Neural crest cell (in vitro differentiated cells): ENCODE measurements at regions not wholly inside any gene's neighbourhood (a gene's known extent, or its start where the extent isn't known, plus 50 kb on each side); places are given as distances from the start of the nearest gene placed in this dataset.

ENCODE experiments used
- DNase-seq: peaks from one replicate; pipeline ENCODE4 v3.0.0; 2021; ENCODE audit warnings: low read depth, mixed read lengths, low spot score
- H3K27ac Mint-ChIP-seq: one replicate; pipeline ENCODE4 v1.8.0; 2021; ENCODE audit warnings: mild to moderate bottlenecking, mixed read lengths; ENCODE audit not compliant: unreplicated experiment
- H3K27me3 Mint-ChIP-seq: 2 replicates; pipeline ENCODE4 v1.8.0; 2021; ENCODE audit warnings: low read depth, mild to moderate bottlenecking, mixed read lengths
- H3K36me3 Mint-ChIP-seq: 2 replicates; pipeline ENCODE4 v1.8.0; 2021; ENCODE audit warnings: low read depth, mild to moderate bottlenecking, mixed read lengths
- H3K4me1 Mint-ChIP-seq: 2 replicates; pipeline ENCODE4 v1.8.0; 2021; ENCODE audit warnings: mixed read lengths
- H3K4me3 Mint-ChIP-seq: one replicate; pipeline ENCODE4 v1.8.0; 2021; ENCODE audit warnings: mild to moderate bottlenecking, mixed read lengths
- H3K9me3 Mint-ChIP-seq: 2 replicates; pipeline ENCODE4 v1.8.0; 2021; ENCODE audit warnings: mixed read lengths
- TF ChIP-seq, protein P1 (sequence below): fragments of 200-600 bp; sonication (generic); conservative IDR thresholded peaks from 2 replicates; pipeline ENCODE4 v1.5.0; 2021; ENCODE audit warnings: antibody characterized with exemption, mild to moderate bottlenecking

DNA sequence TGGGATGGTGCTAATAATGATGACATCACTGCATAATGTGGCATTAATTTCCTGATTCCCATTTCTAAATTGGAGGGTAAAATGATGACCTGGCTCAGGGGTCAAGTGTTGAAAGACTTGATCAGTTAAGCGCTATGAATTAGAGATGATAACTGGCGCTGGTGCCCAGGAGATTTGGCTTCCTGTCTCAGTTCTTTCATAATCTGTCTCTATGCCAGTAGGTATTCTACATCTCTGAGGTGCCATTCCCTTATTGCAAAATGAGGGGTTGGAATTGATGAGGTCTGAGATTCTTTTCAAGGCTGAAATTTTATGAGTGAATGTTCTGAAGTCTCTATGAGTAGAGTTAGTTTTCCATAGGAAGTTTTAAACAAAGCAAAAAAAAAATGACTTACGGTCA is 1715.1 kb upstream of the WWC1 start:
- TF ChIP-seq, protein P1, sequence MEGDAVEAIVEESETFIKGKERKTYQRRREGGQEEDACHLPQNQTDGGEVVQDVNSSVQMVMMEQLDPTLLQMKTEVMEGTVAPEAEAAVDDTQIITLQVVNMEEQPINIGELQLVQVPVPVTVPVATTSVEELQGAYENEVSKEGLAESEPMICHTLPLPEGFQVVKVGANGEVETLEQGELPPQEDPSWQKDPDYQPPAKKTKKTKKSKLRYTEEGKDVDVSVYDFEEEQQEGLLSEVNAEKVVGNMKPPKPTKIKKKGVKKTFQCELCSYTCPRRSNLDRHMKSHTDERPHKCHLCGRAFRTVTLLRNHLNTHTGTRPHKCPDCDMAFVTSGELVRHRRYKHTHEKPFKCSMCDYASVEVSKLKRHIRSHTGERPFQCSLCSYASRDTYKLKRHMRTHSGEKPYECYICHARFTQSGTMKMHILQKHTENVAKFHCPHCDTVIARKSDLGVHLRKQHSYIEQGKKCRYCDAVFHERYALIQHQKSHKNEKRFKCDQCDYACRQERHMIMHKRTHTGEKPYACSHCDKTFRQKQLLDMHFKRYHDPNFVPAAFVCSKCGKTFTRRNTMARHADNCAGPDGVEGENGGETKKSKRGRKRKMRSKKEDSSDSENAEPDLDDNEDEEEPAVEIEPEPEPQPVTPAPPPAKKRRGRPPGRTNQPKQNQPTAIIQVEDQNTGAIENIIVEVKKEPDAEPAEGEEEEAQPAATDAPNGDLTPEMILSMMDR = no peak
- Mint-ChIP-seq H3K36me3 (no peaks in the 10 kb centered on the region), H3K27me3 (no peaks in the 10 kb centered on the region), H3K4me3 (no peak overlapping the region), H3K27ac (no peak overlapping the region), H3K4me1 (no peaks in the 10 kb centered on the region), H3K9me3 (peaks cover 2% of the 10 kb centered on the region)
- DNase-seq = no peak

DNA sequence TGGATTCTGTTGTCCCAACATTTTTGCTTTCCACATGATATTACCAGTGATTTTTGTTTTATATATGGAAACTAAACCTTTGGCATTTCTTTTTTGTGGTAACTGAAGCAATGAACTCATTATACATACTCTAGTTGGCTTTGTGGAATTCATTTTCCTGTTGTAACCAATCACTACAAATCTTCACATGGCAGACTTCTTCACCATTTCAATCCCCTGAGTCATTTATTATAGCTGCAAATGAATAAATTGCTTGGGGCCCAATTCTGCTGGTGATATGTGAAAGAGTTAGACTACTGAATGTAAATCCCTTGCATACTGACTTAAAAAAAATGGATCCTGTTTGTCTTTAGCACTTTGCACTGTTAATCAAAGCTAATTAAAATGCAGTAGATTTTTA is 1709.6 kb upstream of the WWC1 start:
- Mint-ChIP-seq H3K4me1 (no peaks in the 10 kb centered on the region), H3K9me3 (peaks cover 3% of the 10 kb centered on the region), H3K36me3 (no peaks in the 10 kb centered on the region), H3K4me3 (no peak overlapping the region), H3K27me3 (no peaks in the 10 kb centered on the region), H3K27ac (no peak overlapping the region)
- DNase-seq = no peak
- TF ChIP-seq, protein P1 = no peak

DNA sequence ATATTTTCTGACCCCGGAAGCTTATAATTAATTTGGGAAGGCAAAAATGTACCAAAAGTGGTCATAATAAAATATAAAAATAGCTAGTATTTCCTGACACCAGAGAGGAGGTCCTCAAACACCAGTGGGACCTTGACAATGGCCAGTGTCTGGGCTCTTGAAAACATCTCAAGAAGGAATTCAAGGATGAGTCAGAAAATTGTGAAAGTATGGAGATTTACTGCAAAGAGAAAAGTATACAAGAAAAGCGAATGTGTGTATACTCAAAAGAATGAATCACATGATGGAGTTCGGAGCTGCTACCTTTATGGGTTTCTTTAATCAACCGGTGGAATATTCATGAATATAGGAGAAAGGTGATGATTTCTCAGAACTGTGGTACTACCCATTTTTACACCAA is 1709.0 kb upstream of the WWC1 start:
- Mint-ChIP-seq H3K36me3 (no peaks in the 10 kb centered on the region), H3K4me3 (no peak overlapping the region), H3K27me3 (no peaks in the 10 kb centered on the region), H3K27ac (no peak overlapping the region), H3K9me3 (peaks cover 3% of the 10 kb centered on the region), H3K4me1 (no peaks in the 10 kb centered on the region)
- TF ChIP-seq, protein P1 = no peak
- no peak for DNase-seq

DNA sequence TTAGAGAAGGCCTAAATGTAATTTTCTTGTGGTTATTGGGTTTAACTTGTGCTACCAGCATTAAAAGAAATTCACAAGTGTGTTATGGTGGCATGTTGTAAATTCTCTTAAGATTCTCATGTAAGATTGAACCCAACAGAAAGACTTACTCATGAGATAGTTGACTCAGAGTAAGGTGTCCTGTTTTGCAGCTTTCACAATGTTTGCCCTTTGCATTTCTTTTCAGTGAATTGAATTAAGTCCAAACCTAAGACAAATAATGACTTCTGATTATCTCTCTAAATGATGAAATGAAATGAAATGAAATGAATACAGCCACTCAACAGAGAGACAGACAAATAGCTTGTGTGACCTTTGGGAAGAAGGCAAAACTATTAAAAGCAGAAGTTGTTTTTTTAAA is 1696.9 kb upstream of the WWC1 start:
- Mint-ChIP-seq H3K27ac (no peak overlapping the region), H3K27me3 (no peaks in the 10 kb centered on the region), H3K4me1 (no peaks in the 10 kb centered on the region), H3K9me3 (no peaks in the 10 kb centered on the region), H3K36me3 (no peaks in the 10 kb centered on the region), H3K4me3 (no peak overlapping the region)
- TF ChIP-seq, protein P1 = no peak
- DNase-seq = no peak

DNA sequence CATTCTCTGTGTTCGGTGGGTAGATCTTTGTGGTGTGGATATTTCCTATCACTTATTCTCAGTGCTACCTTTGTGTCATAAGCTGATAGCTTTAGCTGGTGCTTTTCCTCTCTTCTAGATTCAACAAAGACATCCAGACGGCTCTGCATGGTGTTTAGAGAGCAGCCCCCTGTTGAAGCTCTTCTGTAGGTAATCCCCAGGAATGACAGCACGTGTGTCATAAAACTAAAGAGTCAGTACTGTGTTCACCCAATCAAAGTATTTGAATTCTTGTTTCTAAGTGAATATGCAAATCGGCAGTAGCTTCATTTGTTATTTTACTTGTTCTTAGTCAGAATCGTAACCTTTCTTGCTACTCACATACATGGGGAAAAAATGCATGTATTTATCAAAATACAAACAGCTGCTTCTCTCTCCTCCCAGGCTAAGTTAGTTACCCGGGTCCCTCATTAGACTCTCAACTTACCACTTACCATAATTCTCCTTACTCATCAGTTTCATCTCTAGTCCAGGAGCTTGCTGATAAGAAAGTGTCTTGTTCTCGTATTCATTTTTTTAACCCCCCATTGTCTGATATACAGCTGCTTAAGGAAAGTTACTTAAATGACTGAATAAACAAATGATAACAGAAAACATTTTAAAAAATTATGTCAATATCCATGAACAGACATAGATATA is 1696.0 kb upstream of the WWC1 start:
- TF ChIP-seq, protein P1 = no peak
- H3K4me1 Mint-ChIP-seq = no peaks in the 10 kb centered on the region
- no peak for DNase-seq
- no peaks in the 10 kb centered on the region for H3K27me3 Mint-ChIP-seq
- H3K36me3 Mint-ChIP-seq = no peaks in the 10 kb centered on the region
- no peak overlapping the region for H3K4me3 Mint-ChIP-seq
- no peak overlapping the region for H3K27ac Mint-ChIP-seq
- H3K9me3 Mint-ChIP-seq = no peaks in the 10 kb centered on the region

DNA sequence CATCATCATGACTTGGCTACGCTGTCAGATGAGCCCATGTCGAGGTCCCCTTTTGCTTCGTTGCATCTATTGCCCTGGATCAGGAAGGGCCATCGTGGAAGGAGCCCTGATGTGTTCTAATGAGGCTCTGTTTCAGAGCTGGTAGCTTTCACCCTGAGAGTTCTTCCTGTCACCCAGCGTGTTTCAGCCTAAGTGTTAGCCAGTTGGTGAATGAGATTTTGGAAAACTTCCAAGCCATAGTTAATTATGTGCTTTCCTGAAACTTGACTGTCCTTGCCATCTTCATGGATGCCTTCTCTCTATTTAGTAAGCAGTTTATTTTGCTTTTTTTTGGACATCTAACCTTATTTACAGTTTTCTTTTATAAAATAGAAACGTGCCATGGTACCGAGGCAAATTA is 1695.4 kb upstream of the WWC1 start:
- Mint-ChIP-seq H3K36me3 (no peaks in the 10 kb centered on the region), H3K4me1 (no peaks in the 10 kb centered on the region), H3K27ac (no peak overlapping the region), H3K9me3 (no peaks in the 10 kb centered on the region), H3K27me3 (no peaks in the 10 kb centered on the region), H3K4me3 (no peak overlapping the region)
- TF ChIP-seq, protein P1 = no peak
- DNase-seq = no peak
